ENCODE measurements at regions not wholly inside any gene's neighbourhood (a gene's known extent, or its start where the extent isn't known, plus 50 kb on each side); places are given as distances from the start of the nearest gene placed in this dataset.

GRCh38 chr4:31259119-31259518 lies 539.0 kb downstream of the PCDH7 start:
- Histone ChIP-seq H2BK12ac (ENCODE audit: insufficient read length, low read depth, low read length) (no peak overlapping the region), H3K9ac (ENCODE audit: extremely low read depth, insufficient read length, low read length) (no peak overlapping the region)

More at GRCh38 chr4:31259119-31259518, 539.0 kb downstream of the PCDH7 start:
- no peaks in the 10 kb centered on the region for H3K9me3 ChIP-seq (ENCODE audit: control insufficient read depth, low read depth, low read length)
- no peaks in the 10 kb centered on the region for H3K4me1 ChIP-seq (ENCODE audit: insufficient read depth, low read length)
- H2AFZ ChIP-seq (ENCODE audit: low read length), result no peak overlapping the region
- no peaks in the 10 kb centered on the region for H4K20me1 ChIP-seq (ENCODE audit: control insufficient read depth, insufficient read depth, insufficient read length)
- H2BK120ac ChIP-seq (ENCODE audit: low read depth, low read length, poor library complexity, severe bottlenecking), result no peak overlapping the region
- no peak overlapping the region for H2BK20ac ChIP-seq (ENCODE audit: low read depth, low read length, poor library complexity, severe bottlenecking)
- Mint-ChIP-seq H3K36me3 (ENCODE audit: insufficient read depth in 1 of 3, low read depth in 3 of 3) (peaks cover 0 to 6% (median 2%) of the 10 kb centered on the region in 3 experiments; a peak in 4 of 7 replicates), H3K27me3 (ENCODE audit: low read depth) (no peaks in the 10 kb centered on the region), H3K27ac (no peak overlapping the region), H3K4me3 (no peak overlapping the region), H3K9me3 (peaks cover 0 to 5% of the 10 kb centered on the region in 2 experiments; a peak in 4 of 5 replicates), H3K4me1 (no peaks in the 10 kb centered on the region)
- no peak for DNase-seq
- H3K4ac ChIP-seq (ENCODE audit: low read depth, low read length), result no peak overlapping the region
- no peaks in the 10 kb centered on the region for H3K23me2 ChIP-seq (ENCODE audit: insufficient read length, low read depth, low read length, poor library complexity, severe bottlenecking)
- no peak overlapping the region for H2BK15ac ChIP-seq (ENCODE audit: low read depth, low read length)
- H3K27ac ChIP-seq (ENCODE audit: insufficient read length, low read depth, low read length), result no peak overlapping the region
- H3K4me2 ChIP-seq (ENCODE audit: insufficient read depth, insufficient read length, low read length), result no peak overlapping the region
- no peak overlapping the region for H3K56ac ChIP-seq (ENCODE audit: insufficient read length, low read depth, low read length)
- WGBS (ENCODE audit: extremely low coverage, insufficient read length, low lambda C conversion rate), result no CpG with 5 or more reads among the region's 15 CpGs
- H3K18ac ChIP-seq (ENCODE audit: insufficient read length, low read depth, low read length), result no peak overlapping the region
- H2BK5ac ChIP-seq (ENCODE audit: insufficient read length, low read length), result no peak overlapping the region
- H3K27me3 ChIP-seq (ENCODE audit: insufficient read depth, low read length), result no peaks in the 10 kb centered on the region
- no peak overlapping the region for H4K5ac ChIP-seq (ENCODE audit: insufficient read length, low read depth, low read length)
- H3T11ph ChIP-seq (ENCODE audit: low read length), result no peak overlapping the region
- no peak overlapping the region for H2AK5ac ChIP-seq (ENCODE audit: insufficient read length, low read length)
- H3K79me2 ChIP-seq (ENCODE audit: insufficient read depth, low read length), result no peaks in the 10 kb centered on the region
- H4K91ac ChIP-seq (ENCODE audit: insufficient read length, low read depth, low read length), result no peak overlapping the region
- H3K79me1 ChIP-seq (ENCODE audit: insufficient read depth, low read depth, low read length, poor library complexity, severe bottlenecking), result no peaks in the 10 kb centered on the region
- no peak overlapping the region for H4K8ac ChIP-seq (replicated peaks; ENCODE audit: insufficient read length, low read depth, low read length)
- TF ChIP-seq CTCF (conservative IDR thresholded peaks at IDR 0.05), result no peak
- no peak overlapping the region for H3K14ac ChIP-seq (ENCODE audit: insufficient read depth, low read length)
- H3K23ac ChIP-seq (ENCODE audit: insufficient read length, low read depth, low read length), result no peak overlapping the region

All from H9 (cell line).